ACHN (cell line): ENCODE measurements at regions not wholly inside any gene's neighbourhood (a gene's known extent, or its start where the extent isn't known, plus 50 kb on each side); places are given as distances from the start of the nearest gene placed in this dataset.

ENCODE experiments used
- DNase-seq: peaks from one replicate; pipeline ENCODE4 v3.0.0-alpha.2; 2015
- in situ Hi-C: cut with HindIII; loops from 2 replicates; pipeline ENCODE4 v1.10.0; 2017; ENCODE audit warnings: low sequenced_read_pairs, low pct_ligation_motif_present, low pct_unique_long_range_greater_than_20kb

DNA sequence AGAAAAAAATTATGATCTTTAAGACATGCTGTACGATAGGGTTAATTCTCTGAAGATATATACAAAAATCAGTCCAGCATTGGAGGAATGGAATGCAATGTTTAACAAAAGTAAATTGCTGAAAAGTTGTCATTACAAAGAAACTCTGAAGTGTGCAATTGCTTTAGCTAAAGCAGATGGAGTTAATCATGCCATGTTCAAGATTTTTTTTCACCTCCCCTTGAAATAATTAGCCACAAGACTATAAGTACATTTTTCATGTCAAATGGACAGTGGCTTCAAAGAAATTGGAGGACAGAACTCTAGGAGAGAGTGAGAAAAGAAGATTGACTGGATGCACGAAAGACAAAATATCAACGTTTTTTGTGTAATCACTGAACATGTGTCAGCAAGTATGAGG, 63.1 kb upstream of the MEOX2 start:
- in situ Hi-C loops: no loop called here
- DNase-seq: no peak

DNA sequence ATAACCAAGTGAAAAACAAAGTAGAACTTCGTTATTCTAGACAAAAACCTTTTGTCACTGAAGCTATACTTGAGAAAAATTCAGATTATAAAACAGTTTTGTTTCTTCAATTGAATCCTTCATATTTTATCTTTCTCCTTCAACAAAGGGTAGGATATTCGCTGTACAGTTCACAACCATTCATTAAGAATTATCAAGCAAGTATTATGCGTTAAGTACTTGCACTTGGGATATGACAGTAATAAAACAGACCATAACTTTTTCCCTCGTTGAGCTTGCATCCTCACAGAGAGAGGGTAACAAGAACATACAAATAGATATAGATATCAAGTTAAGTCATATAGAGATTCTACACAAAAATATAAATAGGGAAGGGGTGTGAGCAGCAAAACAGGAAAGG, 61.2 kb upstream of the MEOX2 start:
- in situ Hi-C loops: no loop called here
- no peak for DNase-seq

DNA sequence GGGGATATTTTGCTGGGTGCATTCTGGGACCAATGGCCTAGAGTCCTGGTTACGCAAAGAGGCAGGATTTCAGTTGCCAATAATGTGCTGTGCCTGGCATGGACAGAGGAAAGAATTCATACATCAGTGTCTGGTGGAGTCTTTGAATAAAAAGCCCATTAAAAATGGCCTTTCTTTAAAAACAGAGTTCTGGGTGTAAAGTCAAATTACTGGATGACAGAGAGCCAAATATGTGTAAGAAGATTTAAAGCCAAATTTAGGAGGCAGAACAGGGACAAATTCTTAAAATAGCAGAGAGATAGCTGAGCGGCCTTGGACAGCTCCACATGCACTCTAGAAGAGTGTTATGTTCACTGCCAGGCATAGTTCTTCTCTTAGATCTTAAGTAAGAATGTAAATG, 60.8 kb upstream of the MEOX2 start:
- no peak for DNase-seq
- in situ Hi-C loops: no loop called here

DNA sequence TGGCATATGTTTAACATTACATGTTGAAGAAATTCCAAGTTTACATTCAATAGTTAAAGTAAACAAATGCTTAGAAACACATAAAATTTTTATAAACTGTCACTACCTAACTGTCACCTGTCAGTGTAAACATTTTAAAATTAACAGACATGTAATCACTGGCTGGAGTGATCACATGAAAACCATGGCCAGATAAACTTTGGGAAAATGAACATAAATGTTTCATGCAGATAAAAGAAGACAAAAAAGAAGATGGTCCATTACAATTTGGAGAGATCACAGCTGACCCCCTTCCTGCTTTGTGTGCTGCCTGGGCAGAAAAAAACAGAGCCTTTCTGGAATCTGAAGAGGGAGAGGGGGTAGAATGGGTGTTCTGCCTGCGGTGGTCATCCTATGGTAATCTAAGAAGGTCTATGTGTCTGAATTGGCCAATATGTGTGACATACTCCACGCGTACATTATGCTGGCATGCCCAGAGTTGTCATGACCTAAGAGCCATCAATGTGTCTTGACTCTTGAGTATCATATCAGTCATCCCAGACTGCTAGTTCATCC, 57.5 kb upstream of the MEOX2 start:
- DNase-seq: no peak
- in situ Hi-C loops: no loop called here

DNA sequence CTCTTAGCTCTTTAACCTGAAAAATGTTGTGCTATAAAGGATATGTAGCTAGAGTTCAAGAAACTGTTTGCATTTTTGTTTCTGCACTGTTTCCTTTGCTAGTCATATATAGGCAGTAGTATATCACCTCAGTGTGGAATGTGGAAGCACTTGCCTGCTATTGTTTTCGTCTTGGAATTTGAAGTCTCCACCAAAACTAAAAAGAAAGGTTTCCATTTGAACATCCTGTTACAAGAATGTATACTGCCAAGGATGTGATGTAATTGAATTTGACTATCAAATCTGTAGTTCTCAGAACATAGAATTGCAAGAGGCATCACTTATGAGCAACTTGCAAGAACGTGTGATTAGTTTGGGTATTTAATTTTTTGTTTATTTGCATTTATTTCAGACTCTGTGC, 51.1 kb upstream of the MEOX2 start:
- DNase-seq: no peak
- in situ Hi-C loops: no loop called here
